Neural crest cell (in vitro differentiated cells): ENCODE measurements at regions not wholly inside any gene's neighbourhood (a gene's known extent, or its start where the extent isn't known, plus 50 kb on each side); places are given as distances from the start of the nearest gene placed in this dataset.
"Not testable (repeated sequence)": the region's sequence is repeated elsewhere in the genome, so short reads cannot be mapped to it uniquely, and the experiment has no call there.

Experiments
- DNase-seq: peaks from one replicate; pipeline ENCODE4 v3.0.0; 2021; ENCODE audit warnings: low read depth, mixed read lengths, low spot score
- H3K27ac Mint-ChIP-seq: one replicate; pipeline ENCODE4 v1.8.0; 2021; ENCODE audit warnings: mild to moderate bottlenecking, mixed read lengths; ENCODE audit not compliant: unreplicated experiment
- H3K27me3 Mint-ChIP-seq: 2 replicates; pipeline ENCODE4 v1.8.0; 2021; ENCODE audit warnings: low read depth, mild to moderate bottlenecking, mixed read lengths
- H3K36me3 Mint-ChIP-seq: 2 replicates; pipeline ENCODE4 v1.8.0; 2021; ENCODE audit warnings: low read depth, mild to moderate bottlenecking, mixed read lengths
- H3K4me1 Mint-ChIP-seq: 2 replicates; pipeline ENCODE4 v1.8.0; 2021; ENCODE audit warnings: mixed read lengths
- H3K4me3 Mint-ChIP-seq: one replicate; pipeline ENCODE4 v1.8.0; 2021; ENCODE audit warnings: mild to moderate bottlenecking, mixed read lengths
- H3K9me3 Mint-ChIP-seq: 2 replicates; pipeline ENCODE4 v1.8.0; 2021; ENCODE audit warnings: mixed read lengths
- TF ChIP-seq, protein P1 (sequence below): fragments of 200-600 bp; sonication (generic); conservative IDR thresholded peaks from 2 replicates; pipeline ENCODE4 v1.5.0; 2021; ENCODE audit warnings: antibody characterized with exemption, mild to moderate bottlenecking

- H3K36me3 Mint-ChIP-seq, result peaks cover 19% of the 10 kb centered on the region
- TF ChIP-seq, protein P1, sequence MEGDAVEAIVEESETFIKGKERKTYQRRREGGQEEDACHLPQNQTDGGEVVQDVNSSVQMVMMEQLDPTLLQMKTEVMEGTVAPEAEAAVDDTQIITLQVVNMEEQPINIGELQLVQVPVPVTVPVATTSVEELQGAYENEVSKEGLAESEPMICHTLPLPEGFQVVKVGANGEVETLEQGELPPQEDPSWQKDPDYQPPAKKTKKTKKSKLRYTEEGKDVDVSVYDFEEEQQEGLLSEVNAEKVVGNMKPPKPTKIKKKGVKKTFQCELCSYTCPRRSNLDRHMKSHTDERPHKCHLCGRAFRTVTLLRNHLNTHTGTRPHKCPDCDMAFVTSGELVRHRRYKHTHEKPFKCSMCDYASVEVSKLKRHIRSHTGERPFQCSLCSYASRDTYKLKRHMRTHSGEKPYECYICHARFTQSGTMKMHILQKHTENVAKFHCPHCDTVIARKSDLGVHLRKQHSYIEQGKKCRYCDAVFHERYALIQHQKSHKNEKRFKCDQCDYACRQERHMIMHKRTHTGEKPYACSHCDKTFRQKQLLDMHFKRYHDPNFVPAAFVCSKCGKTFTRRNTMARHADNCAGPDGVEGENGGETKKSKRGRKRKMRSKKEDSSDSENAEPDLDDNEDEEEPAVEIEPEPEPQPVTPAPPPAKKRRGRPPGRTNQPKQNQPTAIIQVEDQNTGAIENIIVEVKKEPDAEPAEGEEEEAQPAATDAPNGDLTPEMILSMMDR, result no peak
- H3K27me3 Mint-ChIP-seq, result no peaks in the 10 kb centered on the region
- DNase-seq, result no peak
- no peak overlapping the region for H3K4me3 Mint-ChIP-seq
- peaks cover 7% of the 10 kb centered on the region for H3K9me3 Mint-ChIP-seq
- H3K4me1 Mint-ChIP-seq, result peaks cover 11% of the 10 kb centered on the region
- H3K27ac Mint-ChIP-seq, result no peak overlapping the region
Measured at GRCh38 chr6:21873562-21873961, 280.0 kb downstream of the SOX4 start.

DNA sequence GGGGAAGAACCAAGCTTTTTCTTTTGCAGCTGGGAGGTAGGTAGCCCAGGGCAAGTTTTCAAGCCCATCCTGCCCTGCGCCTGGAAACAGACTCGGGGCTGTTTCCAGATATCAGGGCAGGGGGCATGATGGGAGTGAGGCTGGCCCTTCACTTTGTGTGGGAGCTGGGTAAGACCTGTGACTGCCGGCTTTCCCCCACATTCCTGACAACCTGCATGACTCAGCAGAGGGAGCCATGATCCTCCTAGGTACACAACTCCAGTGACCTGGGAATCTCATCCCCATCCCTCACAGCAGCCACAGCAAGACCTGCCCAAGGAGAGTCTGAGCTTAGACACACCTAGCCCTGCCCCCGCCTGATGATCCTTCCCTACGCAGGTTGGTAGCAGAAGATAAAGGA is 280.8 kb downstream of the SOX4 start:
- DNase-seq, result no peak
- Mint-ChIP-seq H3K4me3 (no peak overlapping the region), H3K4me1 (peaks cover 11% of the 10 kb centered on the region), H3K9me3 (peaks cover 11% of the 10 kb centered on the region), H3K36me3 (peaks cover 22% of the 10 kb centered on the region), H3K27me3 (no peaks in the 10 kb centered on the region), H3K27ac (no peak overlapping the region)
- TF ChIP-seq, protein P1, result no peak

DNA sequence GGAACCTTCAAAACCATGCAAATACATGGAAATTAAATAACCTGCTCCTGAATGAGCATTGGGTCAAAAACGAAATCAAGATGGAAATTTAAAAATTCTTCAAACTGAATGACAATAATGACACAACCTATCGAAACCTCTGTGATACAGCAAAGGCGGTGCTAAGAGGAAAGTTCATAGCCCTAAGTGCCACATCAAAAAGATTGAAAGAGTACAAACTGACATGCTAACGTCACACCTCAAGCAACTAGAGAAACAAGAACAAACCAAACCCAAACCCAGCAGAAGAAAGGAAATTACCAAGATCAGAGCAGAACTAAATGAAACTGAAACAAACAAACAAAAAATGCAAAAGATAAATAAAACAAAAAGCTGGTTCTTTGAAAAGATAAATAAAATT is 283.5 kb downstream of the SOX4 start:
- not testable (repeated sequence) for H3K27ac Mint-ChIP-seq
- peaks cover 31% of the 10 kb centered on the region for H3K36me3 Mint-ChIP-seq

DNA sequence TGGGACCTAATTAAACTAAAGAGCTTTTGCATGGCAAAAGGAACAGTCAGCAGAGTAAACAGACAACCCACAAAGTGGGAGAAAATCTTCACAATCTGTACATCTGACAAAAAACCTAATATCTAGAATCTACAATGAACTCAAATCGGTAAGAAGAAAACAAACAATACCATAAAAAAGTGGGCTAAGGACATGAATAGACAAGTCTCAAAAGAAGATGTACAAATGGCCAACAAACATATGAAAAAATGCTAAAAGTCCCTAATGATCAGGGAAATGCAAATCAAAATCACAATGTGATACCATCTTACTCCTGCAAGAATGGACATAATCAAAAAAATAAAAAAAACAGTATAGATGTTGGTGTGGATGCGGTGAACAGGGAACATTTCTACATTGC is 286.7 kb downstream of the SOX4 start:
- H3K36me3 Mint-ChIP-seq, result peaks cover 26% of the 10 kb centered on the region
- DNase-seq, result not testable (repeated sequence)

More for the DNA sequence above, 283.5 kb downstream of the SOX4 start:
- H3K9me3 Mint-ChIP-seq, result peaks cover 21% of the 10 kb centered on the region
- not testable (repeated sequence) for H3K27me3 Mint-ChIP-seq, H3K4me1 Mint-ChIP-seq, DNase-seq, H3K4me3 Mint-ChIP-seq

GRCh38 chr6:21881969-21882465 is 288.5 kb downstream of the SOX4 start:
- Mint-ChIP-seq H3K9me3 (peaks cover 17% of the 10 kb centered on the region), H3K4me3 (no peak overlapping the region), H3K27me3 (no peaks in the 10 kb centered on the region), H3K4me1 (peaks cover 6% of the 10 kb centered on the region), H3K36me3 (peaks cover 19% of the 10 kb centered on the region), H3K27ac (no peak overlapping the region)
- TF ChIP-seq, protein P1, result no peak
- no peak for DNase-seq

More for the DNA sequence above, 286.7 kb downstream of the SOX4 start:
- H3K4me3 Mint-ChIP-seq, H3K27ac Mint-ChIP-seq, H3K4me1 Mint-ChIP-seq, H3K27me3 Mint-ChIP-seq: not testable (repeated sequence)
- H3K9me3 Mint-ChIP-seq, result peaks cover 17% of the 10 kb centered on the region

DNA sequence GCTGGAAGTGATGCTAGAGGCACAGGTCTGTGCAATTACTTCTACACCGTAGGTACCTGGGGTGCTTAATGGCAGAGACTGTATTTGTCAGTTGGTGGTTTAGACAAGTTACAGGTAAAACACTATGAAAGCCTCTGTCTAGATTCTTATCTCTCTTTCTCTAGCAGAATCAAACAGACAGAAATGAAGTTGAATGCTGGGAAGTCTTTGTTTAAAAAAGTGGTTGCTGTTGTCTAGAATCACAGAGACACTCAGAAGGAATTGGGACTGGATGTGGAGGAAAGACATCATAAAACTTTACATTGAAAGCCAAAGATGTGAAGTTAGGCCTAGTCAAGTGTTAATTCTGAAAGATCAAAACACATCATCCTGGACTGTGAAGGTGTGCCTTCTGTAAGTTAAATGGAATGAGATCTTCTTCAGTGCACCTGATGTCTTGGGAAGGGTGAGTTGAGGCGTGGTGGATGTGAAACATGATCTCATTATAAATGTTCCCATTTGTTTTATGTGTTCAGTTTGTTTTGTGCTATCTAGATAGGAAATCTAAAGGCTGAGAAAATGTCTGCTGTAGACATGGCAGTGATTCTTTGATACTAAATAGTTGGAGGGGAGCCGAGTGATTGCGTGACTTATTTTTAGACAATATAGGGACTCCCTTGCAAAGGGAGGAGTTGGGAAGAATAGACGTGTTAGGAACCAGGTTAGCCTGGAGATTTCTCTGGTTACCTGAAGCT is 290.2 kb downstream of the SOX4 start:
- DNase-seq, result no peak
- H3K9me3 Mint-ChIP-seq, result peaks cover 14% of the 10 kb centered on the region
- H3K27me3 Mint-ChIP-seq, result no peaks in the 10 kb centered on the region
- H3K27ac Mint-ChIP-seq, result peak overlapping the region; percentile 46
- H3K36me3 Mint-ChIP-seq, result peaks cover 19% of the 10 kb centered on the region
- no peak overlapping the region for H3K4me3 Mint-ChIP-seq
- peaks cover 6% of the 10 kb centered on the region for H3K4me1 Mint-ChIP-seq
- TF ChIP-seq, protein P1, result no peak
